Mucosa of descending colon (tissue), 3 donors: ENCODE measurements at regions not wholly inside any gene's neighbourhood (a gene's known extent, or its start where the extent isn't known, plus 50 kb on each side); places are given as distances from the start of the nearest gene placed in this dataset.

Experiments used
- ATAC-seq: fragments of 200-7000 bp; cut with Tn5 transposase; one replicate; pipeline ENCODE4 v1.9.1; 2020; ENCODE audit warnings: mild to moderate bottlenecking, moderate library complexity
- DNase-seq, 3 donors: peaks; one replicate each; pipeline ENCODE4 v3.0.0-alpha.2; 2020
- H3K36me3 ChIP-seq: fragments of 200-600 bp; one replicate; pipeline ENCODE4 v1.8.0; 2021; ENCODE audit warnings: low read depth, mild to moderate bottlenecking
- H3K4me1 ChIP-seq: fragments of 200-600 bp; one replicate; pipeline ENCODE4 v1.8.0; 2021; ENCODE audit warnings: low read depth, mild to moderate bottlenecking
- H3K4me3 ChIP-seq: fragments of 200-600 bp; one replicate; pipeline ENCODE4 v1.8.0; 2021; ENCODE audit warnings: mild to moderate bottlenecking
- H3K9me3 ChIP-seq: fragments of 200-600 bp; one replicate; pipeline ENCODE4 v1.8.0; 2021; ENCODE audit warnings: mild to moderate bottlenecking
- CTCF ChIP-seq: fragments of 200-600 bp; IDR thresholded peaks from one replicate; pipeline ENCODE4 v1.8.0; 2022; ENCODE audit warnings: antibody characterized with exemption, mild to moderate bottlenecking
- intact Hi-C, 2 donors: fragments of 100-400 bp; cut with DNase I in 1 of 2; cut with micrococcal nuclease in 1 of 2; formaldehyde crosslinking; loops; one replicate each; pipeline versions ENCODE4 v1.11.0 to v1.11.1; 2022; cut with DNase I, micrococcal nuclease
- donor health status: DM: no; HTN: no; CAD: no; lungs with moderate emphysema.
- donor health status: DM: no; HTN: no; CAD: no.
- donor health status: DM: no; HTN: yes; CAD: no.

- intact Hi-C loops = no loop called here
- ATAC-seq = no peak
These were observed 798.9 kb upstream of the PIK3C3 start for GRCh38 chr18:41155910-41156851.

GRCh38 chr18:41155025-41155424 lies 800.0 kb upstream of the PIK3C3 start:
- DNase-seq = no peak

More at GRCh38 chr18:41155910-41156851, 798.9 kb upstream of the PIK3C3 start:
- H3K4me1 ChIP-seq = no peaks in the 10 kb centered on the region
- H3K4me3 ChIP-seq = no peak overlapping the region
- DNase-seq = no peak
- no peaks in the 10 kb centered on the region for H3K9me3 ChIP-seq
- no peak for TF ChIP-seq CTCF
- no peaks in the 10 kb centered on the region for H3K36me3 ChIP-seq

GRCh38 chr18:41153871-41154270 lies 801.2 kb upstream of the PIK3C3 start:
- Histone ChIP-seq H3K4me1 (no peaks in the 10 kb centered on the region), H3K4me3 (no peak overlapping the region), H3K9me3 (no peaks in the 10 kb centered on the region), H3K36me3 (no peaks in the 10 kb centered on the region)
- intact Hi-C loops = no loop called here
- no peak for TF ChIP-seq CTCF
- no peak for ATAC-seq
- DNase-seq = no peak

More at GRCh38 chr18:41155025-41155424, 800.0 kb upstream of the PIK3C3 start:
- no peaks in the 10 kb centered on the region for H3K9me3 ChIP-seq
- H3K36me3 ChIP-seq = no peaks in the 10 kb centered on the region
- no peak for TF ChIP-seq CTCF
- ATAC-seq = no peak
- no peak overlapping the region for H3K4me3 ChIP-seq
- H3K4me1 ChIP-seq = no peaks in the 10 kb centered on the region
- intact Hi-C loops = no loop called here

GRCh38 chr18:41150316-41150715 lies 804.7 kb upstream of the PIK3C3 start:
- Histone ChIP-seq H3K9me3 (no peaks in the 10 kb centered on the region), H3K36me3 (no peaks in the 10 kb centered on the region), H3K4me1 (no peaks in the 10 kb centered on the region), H3K4me3 (no peak overlapping the region)
- intact Hi-C loops = no loop called here
- no peak for TF ChIP-seq CTCF
- DNase-seq (no peak), ATAC-seq (no peak)

- no peak for TF ChIP-seq CTCF
- no peaks in the 10 kb centered on the region for H3K9me3 ChIP-seq
- H3K36me3 ChIP-seq = no peaks in the 10 kb centered on the region
- no peak overlapping the region for H3K4me3 ChIP-seq
- no peaks in the 10 kb centered on the region for H3K4me1 ChIP-seq
- ATAC-seq (no peak), DNase-seq (no peak)
- intact Hi-C loops = no loop called here
These were observed 808.7 kb upstream of the PIK3C3 start for GRCh38 chr18:41146301-41146700.
